Hematopoietic multipotent progenitor cell treated with erythropoietin and hydrocortisone succinate and interleukin-3 and kit ligand, for 4 days (in vitro differentiated cells): ENCODE measurements at regions not wholly inside any gene's neighbourhood (a gene's known extent, or its start where the extent isn't known, plus 50 kb on each side); places are given as distances from the start of the nearest gene placed in this dataset.

Experiments
- DNase-seq: peaks from one replicate; pipeline ENCODE4 v3.0.0-alpha.2; 2015

- no peak for DNase-seq
These were observed 135.5 kb downstream of the TMEM26 start for GRCh38 chr10:61317706-61318105.

GRCh38 chr10:61316676-61317265, 136.4 kb downstream of the TMEM26 start:
- no peak for DNase-seq

- DNase-seq, result no peak
These were observed 138.9 kb downstream of the TMEM26 start for GRCh38 chr10:61314273-61314672.

GRCh38 chr10:61313460-61313859, 139.7 kb downstream of the TMEM26 start:
- DNase-seq, result peak; percentile 48

GRCh38 chr10:61304746-61305145, 148.4 kb downstream of the TMEM26 start:
- DNase-seq, result no peak

- DNase-seq, result no peak
These were observed 151.1 kb downstream of the TMEM26 start for GRCh38 chr10:61302124-61302523.

- DNase-seq, result no peak
These were observed 151.6 kb downstream of the TMEM26 start for GRCh38 chr10:61301575-61301974.

GRCh38 chr10:61299841-61300240, 153.3 kb downstream of the TMEM26 start:
- DNase-seq, result no peak

- no peak for DNase-seq
These were observed 154.0 kb downstream of the TMEM26 start for GRCh38 chr10:61299156-61299555.

- DNase-seq, result no peak
These were observed 155.0 kb downstream of the TMEM26 start for GRCh38 chr10:61298194-61298593.

- DNase-seq, result no peak
These were observed 157.0 kb downstream of the TMEM26 start for GRCh38 chr10:61296161-61296560.

- DNase-seq, result no peak
These were observed 159.1 kb downstream of the TMEM26 start for GRCh38 chr10:61294131-61294530.

- no peak for DNase-seq
These were observed 163.4 kb downstream of the TMEM26 start for GRCh38 chr10:61289813-61290212.

- DNase-seq, result peak; percentile 83
These were observed 166.5 kb downstream of the TMEM26 start for GRCh38 chr10:61286686-61287085.

GRCh38 chr10:61285749-61286148, 167.4 kb downstream of the TMEM26 start:
- no peak for DNase-seq

- peak; percentile 79 for DNase-seq
These were observed 168.8 kb downstream of the TMEM26 start for GRCh38 chr10:61284222-61284890.

GRCh38 chr10:61283481-61284221, 169.5 kb downstream of the TMEM26 start:
- no peak for DNase-seq

- no peak for DNase-seq
These were observed 170.1 kb downstream of the TMEM26 start for GRCh38 chr10:61283066-61283465.

- DNase-seq, result peak; percentile 34
These were observed 172.9 kb downstream of the TMEM26 start for GRCh38 chr10:61280303-61280702.

- peak; percentile 14 for DNase-seq
These were observed 173.8 kb downstream of the TMEM26 start for GRCh38 chr10:61279400-61279799.

- no peak for DNase-seq
These were observed 174.6 kb downstream of the TMEM26 start for GRCh38 chr10:61278556-61278955.

- DNase-seq, result no peak
These were observed 180.4 kb downstream of the TMEM26 start for GRCh38 chr10:61272781-61273180.

GRCh38 chr10:61271127-61271780, 181.9 kb downstream of the TMEM26 start:
- DNase-seq, result no peak

GRCh38 chr10:61263518-61263917, 189.7 kb downstream of the TMEM26 start:
- DNase-seq, result no peak
